ENCODE measurements at regions not wholly inside any gene's neighbourhood (a gene's known extent, or its start where the extent isn't known, plus 50 kb on each side); places are given as distances from the start of the nearest gene placed in this dataset.

GRCh38 chr20:47857569-47858464 is 72.5 kb upstream of the SULF2 start:
- peak overlapping the region; percentile 25; the same call in 1 of the 2 replicates for H3K4me2 ChIP-seq (ENCODE audit: control insufficient read depth, insufficient read depth)
- ChIA-PET SMC1A (ENCODE audit: uncharacterized antibody, unreplicated experiment) (interaction anchor here (0.6 kb wide), 1 partner anchor 167 kb away, joined by 3 read pairs; no protein-coding TSS in a partner anchor), CTCF (interaction anchor here (1.1 to 1.7 kb wide), 2 partner anchors 137 to 763 kb away, joined by 3 to 8 read pairs; no protein-coding TSS in a partner anchor), RAD21 (ENCODE audit: unreplicated experiment) (no interaction called here), POLR2A (no interaction called here)
- H3K4me3 ChIP-seq, result no peak overlapping the region
- H4K20me1 ChIP-seq (ENCODE audit: control insufficient read depth, insufficient read depth), result no peaks in the 10 kb centered on the region
- H3K9me3 ChIP-seq (replicated peaks; ENCODE audit: control insufficient read depth, insufficient read depth, low read length), result no peaks in the 10 kb centered on the region; the same call in 2 of the 3 replicates
- DNase-seq (ENCODE audit: low read depth, low spot score) (no peak), ATAC-seq (peak; percentile 70), FAIRE-seq (no peak)
- H3K79me2 ChIP-seq (ENCODE audit: control insufficient read depth, insufficient read depth, low read length), result no peaks in the 10 kb centered on the region
- H3K4me1 ChIP-seq (ENCODE audit: control insufficient read depth, insufficient read depth, low read length), result peaks cover 14% of the 10 kb centered on the region
- no peaks in the 10 kb centered on the region for H3K36me3 ChIP-seq (ENCODE audit: control insufficient read depth in 2 of 2, insufficient read depth in 2 of 2, low read length in 1 of 2)
- H3K27ac ChIP-seq (ENCODE audit: control insufficient read depth, insufficient read depth), result no peak overlapping the region
- H3K9ac ChIP-seq (ENCODE audit: control insufficient read depth, insufficient read depth, low read length), result no peak overlapping the region
- no TSS peak for BruUV-seq (replicated peaks)
- no peaks in the 10 kb centered on the region for H3K27me3 ChIP-seq (replicated peaks in 1 of 2; ENCODE audit: control insufficient read depth in 2 of 2, insufficient read depth in 2 of 2, low read length in 1 of 2)
- intact Hi-C loops (cut with micrococcal nuclease; ENCODE audit: unreplicated experiment), result no loop called here
- 47% methylated on average over 17 of the region's 17 CpGs for WGBS (ENCODE audit: insufficient coverage, insufficient replicate concordance, low lambda C conversion rate, missing lambda C conversion rate)
- no peak overlapping the region; the same call in 1 of the 2 replicates for H2AFZ ChIP-seq (ENCODE audit: control insufficient read depth, low read depth, low read length)
- in situ Hi-C loops (cut with MboI), result no loop called here
- no peak for TF ChIP-seq ZBTB4 (CRISPR knock-in tag; IDR thresholded peaks at IDR 0.05)
- TF ChIP-seq RCOR1 (conservative IDR thresholded peaks at IDR 0.05; ENCODE audit: low read depth, low read length), result no peak
- peak in 1 of 2 experiments; percentile 28; a peak in 1 of 3 replicates for TF ChIP-seq EGR1 (IDR thresholded peaks at IDR 0.05; ENCODE audit: borderline replicate concordance in 1 of 2, low read depth in 2 of 2, low read length in 2 of 2)
- no peak for TF ChIP-seq TAF1 (IDR thresholded peaks at IDR 0.05; ENCODE audit: borderline replicate concordance, low read depth, low read length)
- TF ChIP-seq BCL11A (IDR thresholded peaks at IDR 0.05; ENCODE audit: low read depth, low read length), result no peak
- TF ChIP-seq MTA3 (IDR thresholded peaks at IDR 0.05; ENCODE audit: borderline replicate concordance, low read length), result no peak
- TF ChIP-seq GATAD2B (conservative IDR thresholded peaks at IDR 0.05; ENCODE audit: low read depth), result peak; percentile 29; the same call in 1 of the 2 replicates
- no peak for TF ChIP-seq CEBPB (IDR thresholded peaks at IDR 0.05; ENCODE audit: borderline replicate concordance in 1 of 2, low read depth in 2 of 2, low read length in 2 of 2)
- TF ChIP-seq, protein P1, sequence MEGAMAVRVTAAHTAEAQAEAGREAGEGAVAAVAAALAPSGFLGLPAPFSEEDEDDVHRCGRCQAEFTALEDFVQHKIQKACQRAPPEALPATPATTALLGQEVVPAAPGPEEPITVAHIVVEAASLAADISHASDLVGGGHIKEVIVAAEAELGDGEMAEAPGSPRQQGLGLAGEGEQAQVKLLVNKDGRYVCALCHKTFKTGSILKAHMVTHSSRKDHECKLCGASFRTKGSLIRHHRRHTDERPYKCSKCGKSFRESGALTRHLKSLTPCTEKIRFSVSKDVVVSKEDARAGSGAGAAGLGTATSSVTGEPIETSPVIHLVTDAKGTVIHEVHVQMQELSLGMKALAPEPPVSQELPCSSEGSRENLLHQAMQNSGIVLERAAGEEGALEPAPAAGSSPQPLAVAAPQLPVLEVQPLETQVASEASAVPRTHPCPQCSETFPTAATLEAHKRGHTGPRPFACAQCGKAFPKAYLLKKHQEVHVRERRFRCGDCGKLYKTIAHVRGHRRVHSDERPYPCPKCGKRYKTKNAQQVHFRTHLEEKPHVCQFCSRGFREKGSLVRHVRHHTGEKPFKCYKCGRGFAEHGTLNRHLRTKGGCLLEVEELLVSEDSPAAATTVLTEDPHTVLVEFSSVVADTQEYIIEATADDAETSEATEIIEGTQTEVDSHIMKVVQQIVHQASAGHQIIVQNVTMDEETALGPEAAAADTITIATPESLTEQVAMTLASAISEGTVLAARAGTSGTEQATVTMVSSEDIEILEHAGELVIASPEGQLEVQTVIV (IDR thresholded peaks at IDR 0.05; ENCODE audit: borderline replicate concordance, partially characterized antibody), result no peak
- 0 out of 2 replicates have a peak, but pooled peaks have one; percentile 6 for TF ChIP-seq NFXL1 (IDR thresholded peaks at IDR 0.05; ENCODE audit: borderline replicate concordance)
- TF ChIP-seq, protein P2, sequence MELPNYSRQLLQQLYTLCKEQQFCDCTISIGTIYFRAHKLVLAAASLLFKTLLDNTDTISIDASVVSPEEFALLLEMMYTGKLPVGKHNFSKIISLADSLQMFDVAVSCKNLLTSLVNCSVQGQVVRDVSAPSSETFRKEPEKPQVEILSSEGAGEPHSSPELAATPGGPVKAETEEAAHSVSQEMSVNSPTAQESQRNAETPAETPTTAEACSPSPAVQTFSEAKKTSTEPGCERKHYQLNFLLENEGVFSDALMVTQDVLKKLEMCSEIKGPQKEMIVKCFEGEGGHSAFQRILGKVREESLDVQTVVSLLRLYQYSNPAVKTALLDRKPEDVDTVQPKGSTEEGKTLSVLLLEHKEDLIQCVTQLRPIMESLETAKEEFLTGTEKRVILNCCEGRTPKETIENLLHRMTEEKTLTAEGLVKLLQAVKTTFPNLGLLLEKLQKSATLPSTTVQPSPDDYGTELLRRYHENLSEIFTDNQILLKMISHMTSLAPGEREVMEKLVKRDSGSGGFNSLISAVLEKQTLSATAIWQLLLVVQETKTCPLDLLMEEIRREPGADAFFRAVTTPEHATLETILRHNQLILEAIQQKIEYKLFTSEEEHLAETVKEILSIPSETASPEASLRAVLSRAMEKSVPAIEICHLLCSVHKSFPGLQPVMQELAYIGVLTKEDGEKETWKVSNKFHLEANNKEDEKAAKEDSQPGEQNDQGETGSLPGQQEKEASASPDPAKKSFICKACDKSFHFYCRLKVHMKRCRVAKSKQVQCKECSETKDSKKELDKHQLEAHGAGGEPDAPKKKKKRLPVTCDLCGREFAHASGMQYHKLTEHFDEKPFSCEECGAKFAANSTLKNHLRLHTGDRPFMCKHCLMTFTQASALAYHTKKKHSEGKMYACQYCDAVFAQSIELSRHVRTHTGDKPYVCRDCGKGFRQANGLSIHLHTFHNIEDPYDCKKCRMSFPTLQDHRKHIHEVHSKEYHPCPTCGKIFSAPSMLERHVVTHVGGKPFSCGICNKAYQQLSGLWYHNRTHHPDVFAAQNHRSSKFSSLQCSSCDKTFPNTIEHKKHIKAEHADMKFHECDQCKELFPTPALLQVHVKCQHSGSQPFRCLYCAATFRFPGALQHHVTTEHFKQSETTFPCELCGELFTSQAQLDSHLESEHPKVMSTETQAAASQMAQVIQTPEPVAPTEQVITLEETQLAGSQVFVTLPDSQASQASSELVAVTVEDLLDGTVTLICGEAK (IDR thresholded peaks at IDR 0.05; ENCODE audit: borderline replicate concordance), result no peak
- TF ChIP-seq IKZF1 (conservative IDR thresholded peaks at IDR 0.05), result no peak
